ENCODE measurements at regions not wholly inside any gene's neighbourhood (a gene's known extent, or its start where the extent isn't known, plus 50 kb on each side); places are given as distances from the start of the nearest gene placed in this dataset.

GRCh38 chr9:120107138-120107537 lies 472.8 kb downstream of the CDK5RAP2 start:
- Histone ChIP-seq H3K27ac (ENCODE audit: low read depth in 1 of 2, low read length in 2 of 2) (no peak overlapping the region), H3K4me3 (ENCODE audit: low read depth in 1 of 3, low read length in 3 of 3) (no peak overlapping the region), H3K9me3 (ENCODE audit: control insufficient read depth in 4 of 4, low read length in 3 of 4) (no peaks in the 10 kb centered on the region), H3K9ac (ENCODE audit: low read depth in 1 of 2, low read length in 2 of 2) (no peak overlapping the region), H3K27me3 (ENCODE audit: control insufficient read depth in 4 of 4, insufficient read depth in 4 of 4, low read length in 3 of 4) (peaks cover 0 to 5% (median 0%) of the 10 kb centered on the region in 4 donors), H3K36me3 (ENCODE audit: control insufficient read depth in 4 of 4, insufficient read depth in 3 of 4, low read depth in 1 of 4, low read length in 3 of 4) (no peaks in the 10 kb centered on the region), H3K4me1 (ENCODE audit: control insufficient read depth in 4 of 4, insufficient read depth in 4 of 4, low read length in 3 of 4) (no peaks in the 10 kb centered on the region)
- DNase-seq (ENCODE audit: low spot score): no peak
- no peak for TF ChIP-seq HNF4G (IDR thresholded peaks at IDR 0.05)
- 73% methylated on average over 1 of the region's 1 CpG for WGBS

DNA sequence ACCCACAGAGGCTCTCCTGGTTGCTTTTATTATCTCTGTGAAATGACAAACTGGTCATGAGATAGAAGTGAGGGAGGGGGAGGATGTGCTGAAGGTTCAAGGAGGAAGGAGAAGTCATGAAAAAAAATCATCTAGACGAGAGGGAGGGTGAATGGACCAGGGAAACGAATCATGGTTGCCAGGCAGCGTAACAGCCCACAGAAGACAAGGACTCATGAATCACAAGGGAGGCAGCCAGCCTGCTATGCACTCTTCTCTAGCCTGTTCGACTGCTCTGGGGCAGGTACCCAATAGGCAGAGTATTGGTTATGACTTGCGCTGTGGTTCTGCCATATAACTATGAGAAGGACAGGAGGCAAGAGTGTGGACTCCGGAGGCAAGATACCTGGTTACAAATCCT lies 475.2 kb downstream of the CDK5RAP2 start:
- no peaks in the 10 kb centered on the region for H3K4me1 ChIP-seq (ENCODE audit: control insufficient read depth in 4 of 4, insufficient read depth in 4 of 4, low read length in 3 of 4)
- H3K9me3 ChIP-seq (ENCODE audit: control insufficient read depth in 4 of 4, low read length in 3 of 4): no peaks in the 10 kb centered on the region
- peaks cover 0 to 5% (median 0%) of the 10 kb centered on the region in 4 donors for H3K27me3 ChIP-seq (ENCODE audit: control insufficient read depth in 4 of 4, insufficient read depth in 4 of 4, low read length in 3 of 4)
- H3K9ac ChIP-seq (ENCODE audit: low read depth in 1 of 2, low read length in 2 of 2): no peak overlapping the region
- no peak for DNase-seq (ENCODE audit: low spot score)
- no peak overlapping the region for H3K4me3 ChIP-seq (ENCODE audit: low read depth in 1 of 3, low read length in 3 of 3)
- H3K27ac ChIP-seq (ENCODE audit: low read depth in 1 of 2, low read length in 2 of 2): no peak overlapping the region
- H3K36me3 ChIP-seq (ENCODE audit: control insufficient read depth in 4 of 4, insufficient read depth in 3 of 4, low read depth in 1 of 4, low read length in 3 of 4): no peaks in the 10 kb centered on the region
- TF ChIP-seq FOXA2 (IDR thresholded peaks at IDR 0.05) (no peak), RAD21 (IDR thresholded peaks at IDR 0.05) (no peak), RXRA (IDR thresholded peaks at IDR 0.05) (no peak)
- TF ChIP-seq, protein P1, sequence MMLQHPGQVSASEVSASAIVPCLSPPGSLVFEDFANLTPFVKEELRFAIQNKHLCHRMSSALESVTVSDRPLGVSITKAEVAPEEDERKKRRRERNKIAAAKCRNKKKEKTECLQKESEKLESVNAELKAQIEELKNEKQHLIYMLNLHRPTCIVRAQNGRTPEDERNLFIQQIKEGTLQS (IDR thresholded peaks at IDR 0.05): no peak
- TF ChIP-seq, protein P2, sequence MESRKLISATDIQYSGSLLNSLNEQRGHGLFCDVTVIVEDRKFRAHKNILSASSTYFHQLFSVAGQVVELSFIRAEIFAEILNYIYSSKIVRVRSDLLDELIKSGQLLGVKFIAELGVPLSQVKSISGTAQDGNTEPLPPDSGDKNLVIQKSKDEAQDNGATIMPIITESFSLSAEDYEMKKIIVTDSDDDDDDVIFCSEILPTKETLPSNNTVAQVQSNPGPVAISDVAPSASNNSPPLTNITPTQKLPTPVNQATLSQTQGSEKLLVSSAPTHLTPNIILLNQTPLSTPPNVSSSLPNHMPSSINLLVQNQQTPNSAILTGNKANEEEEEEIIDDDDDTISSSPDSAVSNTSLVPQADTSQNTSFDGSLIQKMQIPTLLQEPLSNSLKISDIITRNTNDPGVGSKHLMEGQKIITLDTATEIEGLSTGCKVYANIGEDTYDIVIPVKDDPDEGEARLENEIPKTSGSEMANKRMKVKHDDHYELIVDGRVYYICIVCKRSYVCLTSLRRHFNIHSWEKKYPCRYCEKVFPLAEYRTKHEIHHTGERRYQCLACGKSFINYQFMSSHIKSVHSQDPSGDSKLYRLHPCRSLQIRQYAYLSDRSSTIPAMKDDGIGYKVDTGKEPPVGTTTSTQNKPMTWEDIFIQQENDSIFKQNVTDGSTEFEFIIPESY (IDR thresholded peaks at IDR 0.05): no peak
- WGBS: 78% methylated on average over 6 of the region's 6 CpGs

- DNase-seq (ENCODE audit: low spot score): no peak
- Histone ChIP-seq H3K4me1 (ENCODE audit: control insufficient read depth in 4 of 4, insufficient read depth in 4 of 4, low read length in 3 of 4) (no peaks in the 10 kb centered on the region), H3K27ac (ENCODE audit: low read depth in 1 of 2, low read length in 2 of 2) (no peak overlapping the region), H3K36me3 (ENCODE audit: control insufficient read depth in 4 of 4, insufficient read depth in 3 of 4, low read depth in 1 of 4, low read length in 3 of 4) (no peaks in the 10 kb centered on the region), H3K9ac (ENCODE audit: low read depth in 1 of 2, low read length in 2 of 2) (no peak overlapping the region), H3K4me3 (ENCODE audit: low read depth in 1 of 3, low read length in 3 of 3) (no peak overlapping the region), H3K27me3 (ENCODE audit: control insufficient read depth in 4 of 4, insufficient read depth in 4 of 4, low read length in 3 of 4) (peaks cover 0 to 3% (median 0%) of the 10 kb centered on the region in 4 donors), H3K9me3 (ENCODE audit: control insufficient read depth in 4 of 4, low read length in 3 of 4) (peaks cover 0 to 3% (median 0%) of the 10 kb centered on the region in 4 donors)
- 69% methylated on average over 3 of the region's 3 CpGs for WGBS
- TF ChIP-seq, protein P1 (IDR thresholded peaks at IDR 0.05): no peak
- no peak for TF ChIP-seq HNF4G (IDR thresholded peaks at IDR 0.05)
- no peak for TF ChIP-seq RXRA (IDR thresholded peaks at IDR 0.05)
These were observed 479.4 kb downstream of the CDK5RAP2 start for GRCh38 chr9:120100595-120100994.

GRCh38 chr9:120099065-120099464 lies 480.9 kb downstream of the CDK5RAP2 start:
- no peaks in the 10 kb centered on the region for H3K36me3 ChIP-seq (ENCODE audit: control insufficient read depth in 4 of 4, insufficient read depth in 3 of 4, low read depth in 1 of 4, low read length in 3 of 4)
- no peaks in the 10 kb centered on the region for H3K4me1 ChIP-seq (ENCODE audit: control insufficient read depth in 4 of 4, insufficient read depth in 4 of 4, low read length in 3 of 4)
- no peak overlapping the region for H3K27ac ChIP-seq (ENCODE audit: low read depth in 1 of 2, low read length in 2 of 2)
- H3K27me3 ChIP-seq (ENCODE audit: control insufficient read depth in 4 of 4, insufficient read depth in 4 of 4, low read length in 3 of 4): no peaks in the 10 kb centered on the region
- H3K9ac ChIP-seq (ENCODE audit: low read depth in 1 of 2, low read length in 2 of 2): no peak overlapping the region
- no peak for DNase-seq (ENCODE audit: low spot score)
- no peak overlapping the region for H3K4me3 ChIP-seq (ENCODE audit: low read depth in 1 of 3, low read length in 3 of 3)
- WGBS: 88% methylated on average over 4 of the region's 4 CpGs
- H3K9me3 ChIP-seq (ENCODE audit: control insufficient read depth in 4 of 4, low read length in 3 of 4): peaks cover 0 to 3% (median 0%) of the 10 kb centered on the region in 4 donors
- TF ChIP-seq FOXA1 (IDR thresholded peaks at IDR 0.05): no peak
- TF ChIP-seq NR2F2 (IDR thresholded peaks at IDR 0.05): no peak
- TF ChIP-seq YY1 (IDR thresholded peaks at IDR 0.05): no peak
- TF ChIP-seq JUND (IDR thresholded peaks at IDR 0.05): no peak
- no peak for TF ChIP-seq TAF1 (conservative IDR thresholded peaks at IDR 0.05)

Measured in liver (tissue), 7 donors.